GM21526 (cell line): ENCODE measurements at regions not wholly inside any gene's neighbourhood (a gene's known extent, or its start where the extent isn't known, plus 50 kb on each side); places are given as distances from the start of the nearest gene placed in this dataset.

Experiments
- ATAC-seq: cut with Tn5 transposase; IDR thresholded peaks from one replicate; pipeline ENCODE4 v1.9.1; 2021; ENCODE audit warnings: moderate library complexity; ENCODE audit not compliant: unreplicated experiment, low FRiP score

- ATAC-seq, result no peak
These were observed 267.5 kb upstream of the HABP2 start for GRCh38 chr10:113285305-113285704.

GRCh38 chr10:113287592-113287991 lies 265.3 kb upstream of the HABP2 start:
- no peak for ATAC-seq

GRCh38 chr10:113290137-113290536 lies 262.7 kb upstream of the HABP2 start:
- ATAC-seq, result no peak

GRCh38 chr10:113291413-113291812 lies 261.4 kb upstream of the HABP2 start:
- ATAC-seq, result no peak

GRCh38 chr10:113292086-113292485 lies 260.8 kb upstream of the HABP2 start:
- ATAC-seq, result no peak

- no peak for ATAC-seq
These were observed 260.1 kb upstream of the HABP2 start for GRCh38 chr10:113292743-113293142.

- ATAC-seq, result no peak
These were observed 259.7 kb upstream of the HABP2 start for GRCh38 chr10:113293167-113293566.

- ATAC-seq, result no peak
These were observed 258.0 kb upstream of the HABP2 start for GRCh38 chr10:113294868-113295267.

- ATAC-seq, result no peak
These were observed 255.6 kb upstream of the HABP2 start for GRCh38 chr10:113297226-113297625.

GRCh38 chr10:113298616-113299015 lies 254.2 kb upstream of the HABP2 start:
- no peak for ATAC-seq

- ATAC-seq, result no peak
These were observed 252.7 kb upstream of the HABP2 start for GRCh38 chr10:113300201-113300600.

- peak; percentile 60 for ATAC-seq
These were observed 252.2 kb upstream of the HABP2 start for GRCh38 chr10:113300617-113301016.

- no peak for ATAC-seq
These were observed 251.4 kb upstream of the HABP2 start for GRCh38 chr10:113301342-113301984.

- no peak for ATAC-seq
These were observed 250.8 kb upstream of the HABP2 start for GRCh38 chr10:113302062-113302461.

GRCh38 chr10:113303544-113304146 lies 249.2 kb upstream of the HABP2 start:
- ATAC-seq, result no peak

- ATAC-seq, result no peak
These were observed 248.1 kb upstream of the HABP2 start for GRCh38 chr10:113304726-113305125.

- ATAC-seq, result no peak
These were observed 247.0 kb upstream of the HABP2 start for GRCh38 chr10:113305871-113306270.

GRCh38 chr10:113309791-113310190 lies 243.1 kb upstream of the HABP2 start:
- ATAC-seq, result no peak

- no peak for ATAC-seq
These were observed 242.5 kb upstream of the HABP2 start for GRCh38 chr10:113310347-113310746.

GRCh38 chr10:113313048-113313602 lies 239.7 kb upstream of the HABP2 start:
- ATAC-seq, result no peak

GRCh38 chr10:113313722-113314121 lies 239.1 kb upstream of the HABP2 start:
- ATAC-seq, result no peak

GRCh38 chr10:113316506-113316905 lies 236.3 kb upstream of the HABP2 start:
- ATAC-seq, result no peak
